Panc1 (cell line): ENCODE measurements at regions not wholly inside any gene's neighbourhood (a gene's known extent, or its start where the extent isn't known, plus 50 kb on each side); places are given as distances from the start of the nearest gene placed in this dataset.

Experiments used
- POLR2AphosphoS5 ChIP-seq: IDR thresholded peaks from 2 replicates; pipeline ENCODE4 v1.6.1; 2012; ENCODE audit warnings: mild to moderate bottlenecking, low read depth, low read length, moderate library complexity
- TCF7L2 ChIP-seq: IDR thresholded peaks from 2 replicates; pipeline ENCODE4 v1.6.1; 2011; ENCODE audit warnings: mild to moderate bottlenecking, low read depth, low read length, inconsistent platforms
- TF ChIP-seq, protein P1 (sequence below): fragments of 450-650 bp; IDR thresholded peaks from 2 replicates; pipeline ENCODE4 v1.5.1; 2017; ENCODE audit warnings: mild to moderate bottlenecking

DNA sequence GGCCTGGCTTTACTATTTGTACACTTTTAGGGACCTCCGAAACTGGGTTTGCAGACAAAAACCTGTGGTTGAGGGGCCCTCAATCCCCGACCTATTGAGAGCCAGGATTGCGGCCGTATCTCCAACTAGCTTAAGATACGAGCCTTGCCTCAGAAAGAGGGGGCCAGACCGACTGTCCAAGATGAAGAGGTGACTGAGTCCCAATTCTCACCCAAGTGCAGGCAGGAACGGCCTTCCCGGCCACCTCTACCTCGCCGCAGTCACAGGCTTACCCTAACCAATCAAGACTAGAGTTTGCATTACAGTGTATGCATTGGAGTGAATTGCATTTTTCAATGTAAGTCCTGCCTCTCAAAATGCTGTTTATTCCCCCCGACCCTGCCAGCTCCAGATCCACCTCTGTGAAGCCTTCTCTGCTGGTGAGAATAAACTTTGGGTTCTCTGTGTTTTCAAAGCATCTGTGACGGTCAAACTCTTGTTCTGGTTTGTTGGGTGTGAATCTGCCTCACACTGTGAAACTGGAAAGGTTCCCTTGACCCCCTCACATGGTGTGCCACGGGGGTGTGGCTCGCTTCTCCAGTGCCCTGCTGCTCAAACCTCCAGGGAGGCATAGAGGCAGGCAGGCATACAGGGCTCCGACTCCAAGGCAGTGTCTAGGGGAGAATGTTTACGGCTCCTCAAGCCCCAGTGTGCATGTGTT, 62.2 kb upstream of the WLS start:
- TF ChIP-seq, protein P1, sequence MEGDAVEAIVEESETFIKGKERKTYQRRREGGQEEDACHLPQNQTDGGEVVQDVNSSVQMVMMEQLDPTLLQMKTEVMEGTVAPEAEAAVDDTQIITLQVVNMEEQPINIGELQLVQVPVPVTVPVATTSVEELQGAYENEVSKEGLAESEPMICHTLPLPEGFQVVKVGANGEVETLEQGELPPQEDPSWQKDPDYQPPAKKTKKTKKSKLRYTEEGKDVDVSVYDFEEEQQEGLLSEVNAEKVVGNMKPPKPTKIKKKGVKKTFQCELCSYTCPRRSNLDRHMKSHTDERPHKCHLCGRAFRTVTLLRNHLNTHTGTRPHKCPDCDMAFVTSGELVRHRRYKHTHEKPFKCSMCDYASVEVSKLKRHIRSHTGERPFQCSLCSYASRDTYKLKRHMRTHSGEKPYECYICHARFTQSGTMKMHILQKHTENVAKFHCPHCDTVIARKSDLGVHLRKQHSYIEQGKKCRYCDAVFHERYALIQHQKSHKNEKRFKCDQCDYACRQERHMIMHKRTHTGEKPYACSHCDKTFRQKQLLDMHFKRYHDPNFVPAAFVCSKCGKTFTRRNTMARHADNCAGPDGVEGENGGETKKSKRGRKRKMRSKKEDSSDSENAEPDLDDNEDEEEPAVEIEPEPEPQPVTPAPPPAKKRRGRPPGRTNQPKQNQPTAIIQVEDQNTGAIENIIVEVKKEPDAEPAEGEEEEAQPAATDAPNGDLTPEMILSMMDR = no peak
- TF ChIP-seq POLR2AphosphoS5 = no peak
- no peak for TF ChIP-seq TCF7L2
